GM18517 (cell line): ENCODE measurements at regions not wholly inside any gene's neighbourhood (a gene's known extent, or its start where the extent isn't known, plus 50 kb on each side); places are given as distances from the start of the nearest gene placed in this dataset.
"Not testable (repeated sequence)": the region's sequence is repeated elsewhere in the genome, so short reads cannot be mapped to it uniquely, and the experiment has no call there.

Source experiments
- ATAC-seq: cut with Tn5 transposase; IDR thresholded peaks from one replicate; pipeline ENCODE4 v1.9.1; 2021; ENCODE audit warnings: mild to moderate bottlenecking, moderate library complexity; ENCODE audit not compliant: unreplicated experiment

- ATAC-seq, result peak; percentile 66
Observed at GRCh38 chr4:146124023-146124680, 51.4 kb upstream of the LSM6 start.

DNA sequence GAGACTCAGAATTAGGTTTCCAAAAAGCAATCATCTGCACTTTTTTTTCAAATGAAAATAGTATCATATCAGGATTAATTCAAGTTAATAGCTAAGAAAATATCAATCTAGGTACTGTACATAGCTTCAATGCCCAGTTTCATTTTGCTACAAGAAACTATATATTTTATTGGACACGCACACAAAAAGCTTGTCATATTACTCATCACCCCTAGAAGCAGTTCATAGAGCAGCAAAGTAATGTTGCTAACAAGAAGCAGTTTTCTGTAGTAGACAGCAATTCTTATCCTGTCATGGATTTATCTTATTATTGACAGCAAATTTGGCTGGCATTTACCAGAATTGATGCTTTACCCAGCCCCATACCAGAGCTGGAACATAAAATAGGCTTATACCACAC is 52.3 kb upstream of the LSM6 start:
- ATAC-seq, result peak; percentile 31

DNA sequence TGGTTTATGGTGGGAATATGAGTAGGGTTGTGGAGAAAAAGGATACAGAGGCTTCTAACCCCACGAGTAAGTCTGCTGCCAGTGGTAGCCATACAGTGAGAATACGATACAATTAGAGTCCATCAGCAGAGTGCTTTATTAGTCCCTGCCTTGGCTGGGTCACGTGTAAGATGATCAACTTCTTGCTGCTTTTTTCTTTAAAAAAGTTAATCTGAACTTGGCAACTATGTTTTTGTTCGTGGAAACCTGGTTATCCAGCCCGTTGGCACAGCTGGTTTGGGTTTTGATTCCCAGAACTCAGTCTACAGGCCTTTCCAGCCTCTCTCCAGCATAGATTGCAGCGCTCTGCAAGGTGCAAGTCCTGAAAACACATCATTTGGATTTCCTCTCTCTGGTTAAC is 53.1 kb upstream of the LSM6 start:
- no peak for ATAC-seq

- no peak for ATAC-seq
Observed at GRCh38 chr4:146121757-146122156, 53.8 kb upstream of the LSM6 start.

DNA sequence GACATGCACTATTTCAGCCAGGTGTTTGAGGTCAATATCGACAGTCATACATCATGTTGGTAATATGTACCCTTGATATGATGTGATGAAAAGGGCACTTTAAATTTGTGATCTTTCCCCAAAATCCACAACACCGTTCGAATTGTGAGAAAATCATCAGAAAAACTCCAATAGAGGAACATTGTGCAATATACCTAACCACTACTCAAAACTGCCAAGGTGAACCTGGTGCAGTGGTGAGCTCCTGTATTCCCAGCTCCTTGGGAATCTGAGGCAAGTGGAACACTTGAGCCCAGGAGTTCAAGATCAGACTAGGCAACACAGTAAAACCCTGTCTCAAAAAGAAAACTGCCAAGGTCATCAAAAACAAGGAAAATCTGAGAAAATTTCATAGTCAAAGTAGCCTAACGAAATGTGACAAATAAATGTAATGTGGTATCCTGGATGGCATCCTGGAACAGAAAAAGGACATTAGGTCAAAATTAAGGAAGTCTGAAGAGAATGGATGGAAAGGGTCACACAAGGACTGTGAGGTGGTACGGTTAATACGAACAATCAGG is 55.6 kb upstream of the LSM6 start:
- ATAC-seq, result no peak

- ATAC-seq, result no peak
Observed at GRCh38 chr4:146114066-146114465, 61.5 kb upstream of the LSM6 start.

- no peak for ATAC-seq
Observed at GRCh38 chr4:146113171-146113570, 62.3 kb upstream of the LSM6 start.

- peak; percentile 64 for ATAC-seq
Observed at GRCh38 chr4:146112389-146112788, 63.1 kb upstream of the LSM6 start.

DNA sequence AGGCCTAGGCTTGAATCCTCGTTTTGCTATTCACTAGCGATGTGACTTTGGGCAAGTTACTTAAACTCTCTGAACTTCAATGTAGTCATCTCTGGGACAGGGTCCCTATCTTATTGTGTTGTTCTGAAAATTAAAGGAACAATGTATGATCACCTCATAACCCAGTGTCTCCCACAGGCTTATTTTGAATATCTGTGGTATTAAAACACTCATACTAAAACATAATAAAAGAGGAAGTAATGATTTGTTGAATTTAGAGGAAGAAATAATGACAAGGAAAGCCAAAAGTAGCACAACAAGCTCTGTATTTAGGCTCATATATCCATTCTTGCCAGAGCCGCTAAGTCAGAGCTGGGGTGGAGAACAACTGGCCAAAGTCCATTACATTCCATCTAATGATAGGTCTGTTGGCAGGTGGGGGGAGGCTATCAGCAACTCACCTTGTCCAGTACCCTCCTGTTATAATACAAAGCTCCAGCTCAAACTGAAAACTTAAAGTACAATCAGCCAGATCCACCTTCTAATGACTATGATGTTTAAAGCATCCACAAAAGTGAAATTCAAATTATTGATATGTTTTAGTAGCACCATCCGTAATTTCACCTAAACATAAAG is 64.5 kb upstream of the LSM6 start:
- no peak for ATAC-seq

GRCh38 chr4:146108756-146109155 is 66.8 kb upstream of the LSM6 start:
- no peak for ATAC-seq

GRCh38 chr4:146107587-146108240 is 67.8 kb upstream of the LSM6 start:
- no peak for ATAC-seq

DNA sequence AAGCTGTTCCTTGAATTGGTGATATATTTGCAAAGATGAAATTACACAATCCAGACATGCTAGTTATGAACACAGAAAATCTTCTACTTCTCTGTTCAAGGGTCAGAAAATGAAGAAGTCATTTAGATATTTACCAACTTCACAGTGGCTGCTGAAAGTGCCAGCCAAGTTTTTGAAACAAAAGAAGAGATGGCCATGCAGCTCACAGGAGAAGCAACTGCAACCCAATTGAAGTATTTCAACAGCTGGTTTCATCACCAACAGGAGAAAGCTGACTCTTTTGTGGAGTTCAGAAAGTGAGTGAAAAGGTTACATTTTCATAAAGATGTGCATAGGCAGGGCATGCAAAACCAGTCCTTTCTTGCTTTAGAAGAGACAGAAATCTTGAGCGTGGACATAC is 70.1 kb upstream of the LSM6 start:
- ATAC-seq, result peak; percentile 46

DNA sequence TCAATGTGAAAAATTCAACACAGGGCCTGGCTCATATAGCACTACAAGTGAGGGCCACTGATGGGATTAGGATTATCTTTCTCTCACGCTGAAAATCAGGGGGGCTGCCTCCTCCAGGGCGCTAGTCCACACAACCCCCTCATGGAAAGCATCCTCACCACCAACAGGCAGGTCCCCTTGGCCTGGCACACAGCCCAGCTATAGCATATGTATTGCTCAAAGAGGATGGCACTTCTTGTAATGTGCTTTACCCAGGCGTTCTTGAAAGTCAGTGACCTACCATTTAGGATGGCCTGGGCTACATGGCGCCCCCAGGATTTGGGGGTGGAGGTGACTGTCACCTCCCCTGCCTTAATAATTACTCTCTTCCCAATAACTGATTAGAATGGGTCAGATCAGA is 71.0 kb upstream of the LSM6 start:
- no peak for ATAC-seq

DNA sequence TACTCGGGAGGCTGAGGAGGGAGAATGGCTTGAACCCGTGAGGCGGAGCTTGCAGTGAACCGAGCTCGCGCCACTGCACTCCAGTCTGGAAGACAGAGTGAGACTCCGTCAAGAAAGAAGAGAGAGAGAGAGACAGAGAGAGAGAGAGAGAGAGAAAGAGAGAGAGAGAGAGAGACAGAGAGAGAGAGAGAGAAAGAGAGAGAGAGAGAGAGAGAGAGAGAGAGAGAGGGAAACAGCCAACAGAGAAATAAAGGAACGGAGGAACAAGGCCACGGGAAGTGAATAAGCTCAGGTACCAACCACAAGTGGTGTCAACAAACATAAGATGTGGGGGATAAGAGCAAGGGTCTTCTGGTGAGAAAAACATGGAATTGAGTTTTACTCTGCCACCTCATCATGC is 71.5 kb upstream of the LSM6 start:
- ATAC-seq, result not testable (repeated sequence)

DNA sequence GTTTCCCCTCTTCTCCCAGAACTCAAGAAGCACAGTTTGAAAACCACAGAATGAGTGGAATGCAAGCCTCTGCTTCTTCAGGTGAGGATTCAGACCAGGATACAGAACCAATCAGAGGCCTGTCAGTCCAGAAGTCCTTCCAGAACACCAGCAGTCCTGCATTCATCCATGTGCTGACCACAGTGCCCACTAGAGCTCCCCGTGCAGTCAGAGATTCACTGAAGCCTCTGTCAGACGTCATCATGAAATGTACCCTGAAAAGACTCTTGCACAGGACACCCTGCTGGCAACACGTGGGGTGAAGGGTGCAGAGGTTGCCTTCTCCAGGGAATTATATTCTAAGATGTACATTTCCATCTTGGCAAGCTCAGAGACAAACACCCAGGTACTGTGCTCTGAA is 75.9 kb upstream of the LSM6 start:
- ATAC-seq, result no peak

- ATAC-seq, result peak; percentile 63
Observed at GRCh38 chr4:146098978-146099377, 76.5 kb upstream of the LSM6 start.

- peak; percentile 81 for ATAC-seq
Observed at GRCh38 chr4:146098397-146098796, 77.1 kb upstream of the LSM6 start.

DNA sequence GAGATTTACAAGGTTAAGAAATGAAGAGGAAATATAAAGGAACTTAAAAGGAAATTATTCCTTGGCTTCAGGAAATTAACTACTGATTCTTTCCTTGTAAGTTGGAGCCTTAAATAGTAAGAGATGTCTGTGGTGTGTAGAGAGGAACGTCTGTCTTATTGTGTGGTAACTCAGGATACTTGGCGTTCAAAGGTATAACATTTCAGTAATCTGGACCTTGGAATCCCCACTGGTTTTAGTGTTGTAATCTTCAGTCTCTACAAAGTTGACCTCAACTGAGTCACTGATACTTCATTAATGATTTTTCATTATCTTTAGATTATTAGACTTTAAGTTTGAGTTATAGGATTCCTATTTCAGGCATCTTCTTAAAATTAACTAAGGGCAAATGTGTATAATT is 79.1 kb upstream of the LSM6 start:
- no peak for ATAC-seq

- no peak for ATAC-seq
Observed at GRCh38 chr4:146095860-146096259, 79.7 kb upstream of the LSM6 start.

- no peak for ATAC-seq
Observed at GRCh38 chr4:146095091-146095690, 80.3 kb upstream of the LSM6 start.

DNA sequence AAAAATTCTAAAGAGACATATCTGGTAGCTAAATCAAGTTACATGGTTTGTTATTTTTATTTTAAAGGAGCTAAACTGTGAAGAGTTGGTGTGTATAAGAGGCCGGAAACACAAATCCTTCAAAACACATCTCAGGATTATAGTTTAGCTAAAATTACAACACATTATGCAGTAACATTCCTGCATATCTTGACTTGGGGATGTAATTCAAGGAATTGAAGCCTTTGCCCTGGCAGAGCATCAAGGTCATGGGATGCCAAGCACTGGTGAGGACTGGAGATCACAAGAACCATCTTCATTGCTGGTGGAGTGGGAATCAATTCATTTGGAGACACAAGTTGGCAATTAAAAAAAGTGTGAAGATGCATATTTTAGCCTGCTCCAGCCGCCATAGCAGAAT is 86.8 kb upstream of the LSM6 start:
- no peak for ATAC-seq

DNA sequence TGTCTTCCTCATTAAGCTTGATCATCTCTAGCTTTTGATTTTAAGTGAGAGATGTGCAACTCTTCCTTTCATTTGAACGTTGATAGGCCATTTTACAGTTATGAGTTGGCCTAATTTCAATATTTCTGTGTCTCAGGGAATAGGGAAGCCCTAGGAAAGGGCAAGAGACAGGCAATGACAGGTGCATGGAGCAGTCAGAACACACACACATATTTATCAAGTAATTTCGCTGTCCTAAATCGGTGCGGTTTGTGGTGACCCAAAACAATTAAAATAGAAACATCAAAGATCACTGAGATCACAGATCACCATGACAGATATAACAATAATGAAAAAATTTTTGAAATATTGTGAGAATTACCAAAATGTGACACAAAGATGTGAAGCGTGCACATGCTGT is 87.7 kb upstream of the LSM6 start:
- ATAC-seq, result no peak
